ENCODE measurements at regions not wholly inside any gene's neighbourhood (a gene's known extent, or its start where the extent isn't known, plus 50 kb on each side); places are given as distances from the start of the nearest gene placed in this dataset.

DNA sequence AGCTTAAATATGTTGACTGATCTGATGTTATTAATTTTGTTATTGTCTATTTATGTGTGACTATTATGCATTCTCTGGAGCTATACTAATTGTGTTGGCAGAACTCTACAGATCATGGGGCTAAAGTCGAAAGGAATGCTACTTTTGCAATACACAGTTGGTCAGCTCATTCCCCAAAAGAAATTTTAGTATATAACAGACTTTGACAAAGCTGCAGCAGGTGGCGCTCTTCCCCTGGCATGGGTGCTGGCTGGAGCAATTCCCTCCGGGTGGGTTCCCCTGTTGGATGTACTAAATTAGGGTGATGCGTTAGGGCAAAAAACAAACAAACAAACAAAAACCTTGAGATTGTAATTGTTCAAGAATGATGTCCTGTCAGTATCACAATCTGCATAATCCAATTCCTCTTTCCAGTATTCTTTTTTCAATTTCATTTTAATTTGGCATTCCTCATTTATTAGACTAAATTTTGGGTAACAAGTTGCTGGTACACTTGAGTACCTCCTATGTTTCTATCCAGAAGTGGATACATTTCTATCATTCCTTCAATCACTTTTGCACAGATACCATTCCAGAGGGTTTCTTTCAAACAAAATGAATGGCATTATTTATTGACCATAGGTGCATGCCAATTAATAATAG is 322.8 kb upstream of the EDNRB start:
- H3K27me3 Mint-ChIP-seq (ENCODE audit: low read depth, poor library complexity), result peaks cover 3% of the 10 kb centered on the region
- H3K4me3 Mint-ChIP-seq, result no peak overlapping the region
- no peak overlapping the region for H3K27ac Mint-ChIP-seq
- peak; percentile 80 for TF ChIP-seq CTCF (IDR thresholded peaks at IDR 0.05)
- peaks cover 12% of the 10 kb centered on the region for H3K4me1 Mint-ChIP-seq
- peak; percentile 69 for DNase-seq
- H3K36me3 Mint-ChIP-seq (ENCODE audit: low read depth), result no peaks in the 10 kb centered on the region
- H3K9me3 Mint-ChIP-seq, result no peaks in the 10 kb centered on the region

DNA sequence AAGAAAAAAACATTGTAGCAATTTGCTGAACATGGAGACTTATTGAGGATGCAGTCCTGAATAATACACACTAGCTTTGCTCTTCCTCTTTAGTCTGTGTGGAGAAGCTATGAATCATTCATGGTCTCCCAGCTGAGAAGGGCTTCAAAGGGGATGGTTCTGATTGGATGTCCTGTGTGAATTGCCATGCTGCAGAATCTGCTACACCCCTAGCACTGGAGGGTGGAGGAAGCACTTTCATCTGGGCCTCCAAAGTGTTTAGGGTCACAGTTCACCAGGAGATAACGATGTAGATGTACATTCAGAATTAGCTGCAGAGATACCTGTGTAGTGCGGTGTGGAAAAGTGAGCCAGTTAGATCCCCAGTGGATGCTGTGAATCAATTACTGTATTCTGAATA is 321.1 kb upstream of the EDNRB start:
- H3K4me1 Mint-ChIP-seq, result peaks cover 12% of the 10 kb centered on the region
- H3K27ac Mint-ChIP-seq, result no peak overlapping the region
- H3K4me3 Mint-ChIP-seq, result no peak overlapping the region
- TF ChIP-seq CTCF (IDR thresholded peaks at IDR 0.05), result no peak
- H3K9me3 Mint-ChIP-seq, result no peaks in the 10 kb centered on the region
- DNase-seq, result peak; percentile 2
- no peaks in the 10 kb centered on the region for H3K36me3 Mint-ChIP-seq (ENCODE audit: low read depth)
- no peaks in the 10 kb centered on the region for H3K27me3 Mint-ChIP-seq (ENCODE audit: low read depth, poor library complexity)

GRCh38 chr13:78238911-78239310 is 320.3 kb upstream of the EDNRB start:
- TF ChIP-seq CTCF (IDR thresholded peaks at IDR 0.05), result no peak
- H3K9me3 Mint-ChIP-seq, result no peaks in the 10 kb centered on the region
- no peaks in the 10 kb centered on the region for H3K27me3 Mint-ChIP-seq (ENCODE audit: low read depth, poor library complexity)
- no peak for DNase-seq
- H3K4me3 Mint-ChIP-seq, result no peak overlapping the region
- no peak overlapping the region for H3K27ac Mint-ChIP-seq
- H3K36me3 Mint-ChIP-seq (ENCODE audit: low read depth), result no peaks in the 10 kb centered on the region
- H3K4me1 Mint-ChIP-seq, result peaks cover 12% of the 10 kb centered on the region

- TF ChIP-seq CTCF (IDR thresholded peaks at IDR 0.05), result no peak
- no peaks in the 10 kb centered on the region for H3K4me1 Mint-ChIP-seq
Observed at GRCh38 chr13:78228940-78229339, 310.3 kb upstream of the EDNRB start.

DNA sequence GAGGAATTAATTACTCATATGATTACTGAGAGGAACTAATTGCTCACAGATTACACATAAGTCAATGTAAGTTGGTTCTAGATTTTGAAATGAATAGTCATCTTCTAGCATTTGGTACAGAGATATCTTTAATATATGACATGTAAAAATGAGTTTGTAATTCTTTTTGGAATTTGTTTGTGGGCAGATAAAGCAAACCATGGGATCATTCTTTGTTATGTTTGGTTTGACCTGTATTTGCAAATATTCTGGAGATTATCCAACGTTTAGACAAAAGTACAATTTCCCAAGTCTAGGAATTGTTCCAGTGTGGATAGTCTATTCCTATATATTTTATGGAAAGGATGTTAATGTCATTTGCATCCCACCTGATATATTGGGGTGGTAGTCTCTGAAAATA is 309.6 kb upstream of the EDNRB start:
- H3K4me3 Mint-ChIP-seq, result no peak overlapping the region
- no peaks in the 10 kb centered on the region for H3K9me3 Mint-ChIP-seq
- no peaks in the 10 kb centered on the region for H3K27me3 Mint-ChIP-seq (ENCODE audit: low read depth, poor library complexity)
- no peak for DNase-seq
- H3K4me1 Mint-ChIP-seq, result no peaks in the 10 kb centered on the region
- no peak for TF ChIP-seq CTCF (IDR thresholded peaks at IDR 0.05)
- no peak overlapping the region for H3K27ac Mint-ChIP-seq
- no peaks in the 10 kb centered on the region for H3K36me3 Mint-ChIP-seq (ENCODE audit: low read depth)

More at GRCh38 chr13:78228940-78229339, 310.3 kb upstream of the EDNRB start:
- Mint-ChIP-seq H3K4me3 (no peak overlapping the region), H3K27me3 (ENCODE audit: low read depth, poor library complexity) (no peaks in the 10 kb centered on the region), H3K36me3 (ENCODE audit: low read depth) (no peaks in the 10 kb centered on the region), H3K27ac (no peak overlapping the region), H3K9me3 (no peaks in the 10 kb centered on the region)
- no peak for DNase-seq

DNA sequence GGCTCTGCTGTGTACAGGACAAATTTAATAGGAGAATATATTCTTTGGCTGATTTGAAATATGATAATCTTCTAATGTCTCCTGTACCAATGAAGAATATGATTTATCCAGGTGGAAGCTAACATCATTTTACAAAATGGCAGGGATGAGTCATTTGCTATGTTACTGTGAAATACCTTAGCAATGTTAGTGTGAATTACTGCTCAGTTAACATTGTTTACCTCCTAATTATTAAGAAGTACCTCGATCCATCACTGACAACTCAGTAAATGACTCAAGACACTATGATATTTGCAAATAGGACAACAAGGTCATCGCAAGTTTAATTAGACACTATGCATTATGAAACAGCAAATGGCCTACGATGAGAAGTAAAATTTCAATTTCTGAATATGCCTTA is 309.1 kb upstream of the EDNRB start:
- TF ChIP-seq CTCF (IDR thresholded peaks at IDR 0.05), result no peak
- no peak overlapping the region for H3K27ac Mint-ChIP-seq
- no peak for DNase-seq
- H3K9me3 Mint-ChIP-seq, result no peaks in the 10 kb centered on the region
- no peaks in the 10 kb centered on the region for H3K36me3 Mint-ChIP-seq (ENCODE audit: low read depth)
- H3K27me3 Mint-ChIP-seq (ENCODE audit: low read depth, poor library complexity), result no peaks in the 10 kb centered on the region
- H3K4me3 Mint-ChIP-seq, result no peak overlapping the region
- no peaks in the 10 kb centered on the region for H3K4me1 Mint-ChIP-seq
